H9 (cell line): ENCODE measurements at regions not wholly inside any gene's neighbourhood (a gene's known extent, or its start where the extent isn't known, plus 50 kb on each side); places are given as distances from the start of the nearest gene placed in this dataset.

Experiments
- DNase-seq: peaks from one replicate; pipeline ENCODE4 v3.0.0-alpha.2; 2017
- H2AFZ ChIP-seq: one replicate; pipeline ENCODE4 v1.6.1; 2013; ENCODE audit warnings: mild to moderate bottlenecking, low read length, control low read depth, moderate library complexity
- H2AK5ac ChIP-seq: 2 replicates; pipeline ENCODE4 v1.6.1; 2013; ENCODE audit warnings: low read length, control low read depth, mixed read lengths; ENCODE audit not compliant: insufficient read length
- H2BK120ac ChIP-seq: one replicate; pipeline ENCODE4 v1.6.1; 2013; ENCODE audit warnings: low read depth, mild to moderate bottlenecking, low read length, control low read depth, inconsistent platforms; ENCODE audit not compliant: poor library complexity, severe bottlenecking
- H2BK12ac ChIP-seq: 2 replicates; pipeline ENCODE4 v1.6.1; 2013; ENCODE audit warnings: low read length, control low read depth, mixed read lengths, low read depth; ENCODE audit not compliant: insufficient read length
- H2BK15ac ChIP-seq: 2 replicates; pipeline ENCODE4 v1.6.1; 2013; ENCODE audit warnings: low read depth, low read length, control low read depth
- H2BK20ac ChIP-seq: one replicate; pipeline ENCODE4 v1.6.1; 2013; ENCODE audit warnings: low read depth, mild to moderate bottlenecking, low read length, control low read depth, inconsistent platforms; ENCODE audit not compliant: poor library complexity, severe bottlenecking
- H2BK5ac ChIP-seq: 2 replicates; pipeline ENCODE4 v1.6.1; 2013; ENCODE audit warnings: low read length, control low read depth, mixed read lengths; ENCODE audit not compliant: insufficient read length
- H3K14ac ChIP-seq: 2 replicates; pipeline ENCODE4 v1.6.1; 2013; ENCODE audit warnings: low read length, control low read depth; ENCODE audit not compliant: insufficient read depth
- H3K18ac ChIP-seq: 2 replicates; pipeline ENCODE4 v1.6.1; 2013; ENCODE audit warnings: low read depth, mild to moderate bottlenecking, mixed read lengths, low read length, control low read depth; ENCODE audit not compliant: insufficient read length
- H3K23ac ChIP-seq: 2 replicates; pipeline ENCODE4 v1.6.1; 2013; ENCODE audit warnings: low read length, control low read depth, mixed read lengths, low read depth; ENCODE audit not compliant: insufficient read length
- H3K23me2 ChIP-seq: 2 replicates; pipeline ENCODE4 v1.6.1; 2013; ENCODE audit warnings: low read depth, mild to moderate bottlenecking, mixed read lengths, low read length, control low read depth; ENCODE audit not compliant: insufficient read length, poor library complexity, severe bottlenecking
- H3K27ac ChIP-seq: 2 replicates; pipeline ENCODE4 v1.5.1; 2013; ENCODE audit warnings: low read length, control low read depth, mixed read lengths, low read depth; ENCODE audit not compliant: insufficient read length
- H3K27me3 ChIP-seq: 2 replicates; pipeline ENCODE4 v1.6.1; 2013; ENCODE audit warnings: low read length, control low read depth, inconsistent platforms; ENCODE audit not compliant: insufficient read depth
- H3K4ac ChIP-seq: 2 replicates; pipeline ENCODE4 v1.6.1; 2013; ENCODE audit warnings: low read depth, mild to moderate bottlenecking, control low read depth, inconsistent platforms, low read length, moderate library complexity
- H3K4me1 ChIP-seq: 2 replicates; pipeline ENCODE4 v1.6.1; 2013; ENCODE audit warnings: low read length, control low read depth, inconsistent platforms; ENCODE audit not compliant: insufficient read depth
- H3K4me2 ChIP-seq: 2 replicates; pipeline ENCODE4 v1.6.1; 2013; ENCODE audit warnings: low read length, control low read depth, mixed read lengths; ENCODE audit not compliant: insufficient read length, insufficient read depth
- H3K56ac ChIP-seq: 2 replicates; pipeline ENCODE4 v1.6.1; 2013; ENCODE audit warnings: low read depth, mild to moderate bottlenecking, mixed read lengths, low read length, control low read depth; ENCODE audit not compliant: insufficient read length
- H3K79me1 ChIP-seq: 2 replicates; pipeline ENCODE4 v1.6.1; 2013; ENCODE audit warnings: low read depth, mild to moderate bottlenecking, moderate library complexity, low read length, control low read depth, inconsistent platforms; ENCODE audit not compliant: insufficient read depth, poor library complexity, severe bottlenecking
- H3K79me2 ChIP-seq: 2 replicates; pipeline ENCODE4 v1.6.1; 2013; ENCODE audit warnings: low read length, control low read depth, inconsistent platforms; ENCODE audit not compliant: insufficient read depth
- H3K9ac ChIP-seq: 2 replicates; pipeline ENCODE4 v1.6.1; 2013; ENCODE audit warnings: low read length, control low read depth, mixed read lengths; ENCODE audit not compliant: insufficient read length; ENCODE audit errors: extremely low read depth
- H3K9me3 ChIP-seq: one replicate; pipeline ENCODE4 v1.6.1; 2013; ENCODE audit warnings: low read depth, low read length, inconsistent platforms; ENCODE audit not compliant: control insufficient read depth
- H3T11ph ChIP-seq: one replicate; pipeline ENCODE4 v1.6.1; 2013; ENCODE audit warnings: mild to moderate bottlenecking, low read length, control low read depth, inconsistent platforms
- H4K20me1 ChIP-seq: one replicate; pipeline ENCODE4 v1.6.1; 2013; ENCODE audit not compliant: control insufficient read depth, insufficient read length, insufficient read depth
- H4K5ac ChIP-seq: 2 replicates; pipeline ENCODE4 v1.6.1; 2013; ENCODE audit warnings: low read depth, mild to moderate bottlenecking, mixed read lengths, low read length, control low read depth; ENCODE audit not compliant: insufficient read length
- H4K8ac ChIP-seq: replicated peaks from 2 replicates; pipeline ENCODE4 v1.6.1; 2013; ENCODE audit warnings: low read length, control low read depth, mixed read lengths, low read depth; ENCODE audit not compliant: insufficient read length
- H4K91ac ChIP-seq: 2 replicates; pipeline ENCODE4 v1.6.1; 2013; ENCODE audit warnings: low read depth, mild to moderate bottlenecking, moderate library complexity, mixed read lengths, low read length, control low read depth; ENCODE audit not compliant: insufficient read length
- H3K27ac Mint-ChIP-seq, 3 experiments: 2 replicates in 2 of 3; 3 replicates in 1 of 3; pipeline ENCODE4 v1.8.0; 2020 to 2021; ENCODE audit warnings: mixed read lengths in 3 of 3, mild to moderate bottlenecking in 1 of 3, moderate library complexity in 1 of 3
- H3K27me3 Mint-ChIP-seq: 2 replicates; pipeline ENCODE4 v1.8.0; 2021; ENCODE audit warnings: low read depth, mild to moderate bottlenecking, moderate library complexity, mixed read lengths
- H3K36me3 Mint-ChIP-seq, 3 experiments: 2 replicates in 2 of 3; 3 replicates in 1 of 3; pipeline ENCODE4 v1.8.0; 2020 to 2021; ENCODE audit warnings: low read depth in 3 of 3, mixed read lengths in 3 of 3; ENCODE audit not compliant: insufficient read depth in 1 of 3
- H3K4me1 Mint-ChIP-seq, 2 experiments: 2 replicates each; pipeline ENCODE4 v1.8.0; 2020; ENCODE audit warnings: mixed read lengths in 2 of 2
- H3K4me3 Mint-ChIP-seq, 2 experiments: 2 replicates in 1 of 2; 3 replicates in 1 of 2; pipeline ENCODE4 v1.8.0; 2020 to 2021; ENCODE audit warnings: mild to moderate bottlenecking in 2 of 2, mixed read lengths in 2 of 2, moderate library complexity in 1 of 2
- H3K9me3 Mint-ChIP-seq, 2 experiments: 2 replicates in 1 of 2; 3 replicates in 1 of 2; pipeline ENCODE4 v1.8.0; 2020; ENCODE audit warnings: mild to moderate bottlenecking in 2 of 2, mixed read lengths in 2 of 2, moderate library complexity in 1 of 2
- CTCF ChIP-seq: fragments of 200-600 bp; sonication (generic); conservative IDR thresholded peaks from 3 replicates; pipeline ENCODE4 v1.8.0; 2021; ENCODE audit warnings: antibody characterized with exemption, mild to moderate bottlenecking
- WGBS: extraction: QIAGEN DNeasy Blood & Tissue Kit; methylation state at CpG from one replicate; pipeline ENCODE4 v1.1.7; 2013; ENCODE audit warnings: missing lambda C conversion rate, low lambda C conversion rate, mixed read lengths; ENCODE audit not compliant: insufficient read length; ENCODE audit errors: extremely low coverage; 5-methylcytosine and 5-hydroxymethylcytosine counted together

GRCh38 chr2:176678571-176678970 lies 409.3 kb downstream of the MTX2 start:
- Histone ChIP-seq H3K4ac (no peak overlapping the region), H3K27me3 (no peaks in the 10 kb centered on the region), H2BK15ac (no peak overlapping the region), H3K18ac (no peak overlapping the region), H4K20me1 (no peaks in the 10 kb centered on the region), H3K23me2 (no peaks in the 10 kb centered on the region), H3K79me2 (no peaks in the 10 kb centered on the region), H3K27ac (no peak overlapping the region), H4K91ac (no peak overlapping the region), H2BK5ac (no peak overlapping the region), H4K5ac (no peak overlapping the region), H3K23ac (no peak overlapping the region), H3K56ac (no peak overlapping the region), H2BK120ac (no peak overlapping the region), H2AK5ac (no peak overlapping the region), H3K4me2 (no peak overlapping the region), H3T11ph (no peak overlapping the region), H2AFZ (no peak overlapping the region), H3K9ac (no peak overlapping the region), H4K8ac (no peak overlapping the region), H2BK12ac (no peak overlapping the region), H3K79me1 (no peaks in the 10 kb centered on the region), H3K4me1 (peaks cover 5% of the 10 kb centered on the region; the same call in 1 of the 2 replicates), H3K9me3 (no peaks in the 10 kb centered on the region), H3K14ac (no peak overlapping the region), H2BK20ac (no peak overlapping the region)
- H3K27ac Mint-ChIP-seq: no peak overlapping the region
- DNase-seq: no peak
- H3K36me3 Mint-ChIP-seq: no peaks in the 10 kb centered on the region
- H3K4me3 Mint-ChIP-seq: no peak overlapping the region
- H3K9me3 Mint-ChIP-seq: no peaks in the 10 kb centered on the region; a peak in 1 of 5 replicates
- no CpG with 5 or more reads among the region's 5 CpGs for WGBS
- TF ChIP-seq CTCF: no peak
- no peaks in the 10 kb centered on the region for H3K27me3 Mint-ChIP-seq
- H3K4me1 Mint-ChIP-seq: peaks cover 31 to 37% of the 10 kb centered on the region in 2 experiments
